ENCODE measurements at regions not wholly inside any gene's neighbourhood (a gene's known extent, or its start where the extent isn't known, plus 50 kb on each side); places are given as distances from the start of the nearest gene placed in this dataset.
"Not testable (repeated sequence)": the region's sequence is repeated elsewhere in the genome, so short reads cannot be mapped to it uniquely, and the experiment has no call there.

GRCh38 chr2:7384773-7385349 is 467.6 kb downstream of the RNF144A start:
- ATAC-seq (ENCODE audit: insufficient number of reproducible peaks, low FRiP score, low read depth) (no peak), DNase-seq (ENCODE audit: low spot score) (no peak)
- H3K36me3 ChIP-seq, result no peaks in the 10 kb centered on the region
- TF ChIP-seq, protein P1, sequence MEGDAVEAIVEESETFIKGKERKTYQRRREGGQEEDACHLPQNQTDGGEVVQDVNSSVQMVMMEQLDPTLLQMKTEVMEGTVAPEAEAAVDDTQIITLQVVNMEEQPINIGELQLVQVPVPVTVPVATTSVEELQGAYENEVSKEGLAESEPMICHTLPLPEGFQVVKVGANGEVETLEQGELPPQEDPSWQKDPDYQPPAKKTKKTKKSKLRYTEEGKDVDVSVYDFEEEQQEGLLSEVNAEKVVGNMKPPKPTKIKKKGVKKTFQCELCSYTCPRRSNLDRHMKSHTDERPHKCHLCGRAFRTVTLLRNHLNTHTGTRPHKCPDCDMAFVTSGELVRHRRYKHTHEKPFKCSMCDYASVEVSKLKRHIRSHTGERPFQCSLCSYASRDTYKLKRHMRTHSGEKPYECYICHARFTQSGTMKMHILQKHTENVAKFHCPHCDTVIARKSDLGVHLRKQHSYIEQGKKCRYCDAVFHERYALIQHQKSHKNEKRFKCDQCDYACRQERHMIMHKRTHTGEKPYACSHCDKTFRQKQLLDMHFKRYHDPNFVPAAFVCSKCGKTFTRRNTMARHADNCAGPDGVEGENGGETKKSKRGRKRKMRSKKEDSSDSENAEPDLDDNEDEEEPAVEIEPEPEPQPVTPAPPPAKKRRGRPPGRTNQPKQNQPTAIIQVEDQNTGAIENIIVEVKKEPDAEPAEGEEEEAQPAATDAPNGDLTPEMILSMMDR (IDR thresholded peaks at IDR 0.05), result no peak
- H3K27ac ChIP-seq, result no peak overlapping the region
- H3K9me3 ChIP-seq, result no peaks in the 10 kb centered on the region
- no peaks in the 10 kb centered on the region for H3K27me3 ChIP-seq (replicated peaks; ENCODE audit: insufficient read depth)
- H3K4me1 ChIP-seq (ENCODE audit: control insufficient read depth in 1 of 2, low read depth in 2 of 2), result no peaks in the 10 kb centered on the region
- no peak overlapping the region for H3K4me3 ChIP-seq

- not testable (repeated sequence) for H3K36me3 ChIP-seq; H3K27me3 ChIP-seq (replicated peaks; ENCODE audit: insufficient read depth); H3K4me1 ChIP-seq (ENCODE audit: control insufficient read depth in 1 of 2, low read depth in 2 of 2); ATAC-seq (ENCODE audit: insufficient number of reproducible peaks, low FRiP score, low read depth); H3K4me3 ChIP-seq; DNase-seq (ENCODE audit: low spot score); H3K27ac ChIP-seq; H3K9me3 ChIP-seq
These were observed 473.1 kb downstream of the RNF144A start for GRCh38 chr2:7390311-7390710.

DNA sequence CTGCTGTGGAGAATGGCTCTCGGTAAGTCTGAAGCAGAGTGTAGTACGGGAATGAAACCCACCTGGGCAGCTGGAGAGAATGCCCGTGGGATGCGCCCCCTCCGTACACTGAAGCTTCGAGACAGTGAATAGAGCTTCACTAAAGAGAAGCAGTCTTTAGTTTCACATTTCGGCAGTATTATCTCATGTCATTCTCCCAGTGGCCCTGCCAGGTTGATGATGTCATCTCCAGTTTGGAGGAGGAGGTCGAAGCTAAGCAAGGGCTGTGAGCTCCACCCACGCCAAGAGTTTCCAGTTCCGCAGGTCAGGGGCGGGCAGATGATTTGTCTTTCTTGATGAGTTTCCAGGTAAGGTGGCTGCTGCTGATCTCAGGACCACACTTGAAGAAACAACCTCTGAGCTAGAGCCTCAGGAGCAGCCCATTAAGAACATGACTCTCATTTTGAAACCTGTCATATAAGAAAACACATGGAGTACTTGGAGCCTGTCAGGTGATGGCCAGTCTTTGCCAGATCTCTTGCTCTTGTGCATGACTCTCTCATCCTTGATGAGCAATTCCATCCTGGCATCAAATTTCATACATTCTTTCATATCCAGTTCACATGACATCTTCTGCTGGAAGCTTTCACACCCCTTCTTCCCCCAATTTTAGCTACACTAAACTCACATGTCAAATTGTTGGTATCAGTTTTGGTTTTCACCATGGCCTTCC is 475.0 kb downstream of the RNF144A start:
- no peaks in the 10 kb centered on the region for H3K27me3 ChIP-seq (replicated peaks; ENCODE audit: insufficient read depth)
- H3K4me3 ChIP-seq, result no peak overlapping the region
- no peaks in the 10 kb centered on the region for H3K36me3 ChIP-seq
- DNase-seq (ENCODE audit: low spot score) (no peak), ATAC-seq (ENCODE audit: insufficient number of reproducible peaks, low FRiP score, low read depth) (no peak)
- TF ChIP-seq, protein P1 (IDR thresholded peaks at IDR 0.05), result no peak
- no peaks in the 10 kb centered on the region for H3K9me3 ChIP-seq
- H3K4me1 ChIP-seq (ENCODE audit: control insufficient read depth in 1 of 2, low read depth in 2 of 2), result no peaks in the 10 kb centered on the region
- no peak overlapping the region for H3K27ac ChIP-seq

GRCh38 chr2:7394195-7394594 is 477.0 kb downstream of the RNF144A start:
- ATAC-seq (ENCODE audit: insufficient number of reproducible peaks, low FRiP score, low read depth), result no peak
- no peak overlapping the region for H3K27ac ChIP-seq

GRCh38 chr2:7400628-7401027 is 483.4 kb downstream of the RNF144A start:
- no peak for DNase-seq (ENCODE audit: low spot score)
- H3K27ac ChIP-seq, result no peak overlapping the region
- no peak overlapping the region for H3K4me3 ChIP-seq
- no peaks in the 10 kb centered on the region for H3K36me3 ChIP-seq
- no peaks in the 10 kb centered on the region for H3K4me1 ChIP-seq (ENCODE audit: control insufficient read depth in 1 of 2, low read depth in 2 of 2)
- H3K27me3 ChIP-seq (replicated peaks; ENCODE audit: insufficient read depth), result no peaks in the 10 kb centered on the region
- TF ChIP-seq, protein P1 (IDR thresholded peaks at IDR 0.05), result no peak
- H3K9me3 ChIP-seq, result no peaks in the 10 kb centered on the region
- ATAC-seq (ENCODE audit: insufficient number of reproducible peaks, low FRiP score, low read depth), result no peak

More at GRCh38 chr2:7394195-7394594, 477.0 kb downstream of the RNF144A start:
- Histone ChIP-seq H3K4me3 (no peak overlapping the region), H3K27me3 (replicated peaks; ENCODE audit: insufficient read depth) (no peaks in the 10 kb centered on the region), H3K9me3 (no peaks in the 10 kb centered on the region), H3K36me3 (no peaks in the 10 kb centered on the region), H3K4me1 (ENCODE audit: control insufficient read depth in 1 of 2, low read depth in 2 of 2) (no peaks in the 10 kb centered on the region)
- DNase-seq (ENCODE audit: low spot score), result no peak
- TF ChIP-seq, protein P1 (IDR thresholded peaks at IDR 0.05), result no peak

Measured in thoracic aorta (tissue), 2 donors.